ENCODE measurements at regions not wholly inside any gene's neighbourhood (a gene's known extent, or its start where the extent isn't known, plus 50 kb on each side); places are given as distances from the start of the nearest gene placed in this dataset.

DNA sequence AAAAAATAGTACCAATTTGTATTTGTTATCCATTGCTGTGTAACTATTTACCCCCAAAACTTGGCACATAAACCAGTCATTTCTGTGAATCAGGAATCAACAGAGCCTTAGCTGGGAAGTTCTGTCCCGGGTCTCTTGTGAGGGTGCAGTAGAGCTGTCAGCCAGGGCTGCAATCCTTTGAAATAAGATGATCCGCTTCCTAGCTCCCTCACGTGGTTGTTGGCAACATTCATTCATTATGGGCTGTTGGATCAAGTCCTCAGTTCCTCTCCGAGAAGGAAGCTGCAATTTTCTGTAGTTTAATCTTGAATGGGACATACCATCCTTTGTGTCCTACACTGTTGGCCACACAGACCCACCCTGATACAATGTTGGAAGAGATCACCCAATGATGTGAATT, 277.2 kb downstream of the SUCLA2 start:
- Histone ChIP-seq H3K4ac (ENCODE audit: low read depth, low read length) (no peak overlapping the region), H3K14ac (replicated peaks; ENCODE audit: low read depth, low read length) (no peak overlapping the region), H2AK9ac (replicated peaks; ENCODE audit: low read depth, low read length, poor library complexity) (no peak overlapping the region), H3K4me2 (ENCODE audit: low read depth, low read length) (no peak overlapping the region), H4K91ac (ENCODE audit: insufficient read depth, low read depth, low read length) (no peak overlapping the region), H3K27me3 (ENCODE audit: control insufficient read depth, insufficient read depth, low read length) (peaks cover 13% of the 10 kb centered on the region; the same call in 1 of the 2 replicates), H3K18ac (ENCODE audit: low read depth, low read length) (no peak overlapping the region), H2BK20ac (ENCODE audit: low read depth, low read length) (no peak overlapping the region), H3K36me3 (ENCODE audit: control insufficient read depth, insufficient read depth, low read length) (no peaks in the 10 kb centered on the region), H3K56ac (ENCODE audit: extremely low read depth, insufficient read depth, low read length) (no peak overlapping the region), H3K27ac (ENCODE audit: insufficient read depth, low read length) (no peak overlapping the region), H2BK15ac (ENCODE audit: low read depth, low read length) (no peak overlapping the region), H4K20me1 (ENCODE audit: insufficient read depth, low read length) (no peaks in the 10 kb centered on the region), H3K79me1 (ENCODE audit: low read depth in 1 of 2, low read length in 2 of 2) (no peaks in the 10 kb centered on the region), H3K23ac (ENCODE audit: low read depth, low read length) (no peak overlapping the region), H2AK5ac (ENCODE audit: low read depth, low read length) (no peak overlapping the region), H2AFZ (replicated peaks; ENCODE audit: low read length, poor library complexity) (no peak overlapping the region), H3K9me1 (ENCODE audit: insufficient read depth, low read length) (no peaks in the 10 kb centered on the region), H4K5ac (ENCODE audit: low read depth, low read length) (no peak overlapping the region), H2BK120ac (ENCODE audit: low read depth, low read length) (no peak overlapping the region), H4K8ac (ENCODE audit: low read depth in 2 of 2, low read length in 2 of 2) (no peak overlapping the region), H3K4me1 (ENCODE audit: control insufficient read depth, insufficient read depth, low read length) (no peaks in the 10 kb centered on the region), H3K9me3 (ENCODE audit: control insufficient read depth, insufficient read depth, low read length) (no peaks in the 10 kb centered on the region), H3K9ac (ENCODE audit: low read depth, low read length) (no peak overlapping the region), H3K4me3 (ENCODE audit: insufficient read depth, low read depth, low read length) (no peak overlapping the region), H2BK5ac (ENCODE audit: low read depth, low read length, poor library complexity, severe bottlenecking) (no peak overlapping the region)
- ChIA-PET POLR2A (ENCODE audit: unreplicated experiment) (no interaction called here), CTCF (no interaction called here)
- no CpG with 5 or more reads among the region's 4 CpGs for WGBS, 2 experiments (ENCODE audit: extremely low coverage in 2 of 2, insufficient read length in 1 of 2)
- no TSS peak for BruUV-seq (replicated peaks)
- intact Hi-C loops (cut with micrococcal nuclease) (no loop called here), in situ Hi-C loops (cut with MboI; ENCODE audit: low sequenced_read_pairs) (no loop called here), dilution Hi-C loops (cut with HindIII; ENCODE audit: low sequenced_read_pairs, unreplicated experiment) (no loop called here)
- TF ChIP-seq, protein P1, sequence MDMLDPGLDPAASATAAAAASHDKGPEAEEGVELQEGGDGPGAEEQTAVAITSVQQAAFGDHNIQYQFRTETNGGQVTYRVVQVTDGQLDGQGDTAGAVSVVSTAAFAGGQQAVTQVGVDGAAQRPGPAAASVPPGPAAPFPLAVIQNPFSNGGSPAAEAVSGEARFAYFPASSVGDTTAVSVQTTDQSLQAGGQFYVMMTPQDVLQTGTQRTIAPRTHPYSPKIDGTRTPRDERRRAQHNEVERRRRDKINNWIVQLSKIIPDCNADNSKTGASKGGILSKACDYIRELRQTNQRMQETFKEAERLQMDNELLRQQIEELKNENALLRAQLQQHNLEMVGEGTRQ (IDR thresholded peaks at IDR 0.05; ENCODE audit: low read depth, low read length) = no peak
- TF ChIP-seq CHD1 (IDR thresholded peaks at IDR 0.05; ENCODE audit: low read depth, low read length) = no peak
- TF ChIP-seq SMC3 (IDR thresholded peaks at IDR 0.05; ENCODE audit: low read depth, low read length) = no peak
- TF ChIP-seq NFE2L2 (IDR thresholded peaks at IDR 0.05; ENCODE audit: low read depth, low read length) = no peak
- TF ChIP-seq, protein P2, sequence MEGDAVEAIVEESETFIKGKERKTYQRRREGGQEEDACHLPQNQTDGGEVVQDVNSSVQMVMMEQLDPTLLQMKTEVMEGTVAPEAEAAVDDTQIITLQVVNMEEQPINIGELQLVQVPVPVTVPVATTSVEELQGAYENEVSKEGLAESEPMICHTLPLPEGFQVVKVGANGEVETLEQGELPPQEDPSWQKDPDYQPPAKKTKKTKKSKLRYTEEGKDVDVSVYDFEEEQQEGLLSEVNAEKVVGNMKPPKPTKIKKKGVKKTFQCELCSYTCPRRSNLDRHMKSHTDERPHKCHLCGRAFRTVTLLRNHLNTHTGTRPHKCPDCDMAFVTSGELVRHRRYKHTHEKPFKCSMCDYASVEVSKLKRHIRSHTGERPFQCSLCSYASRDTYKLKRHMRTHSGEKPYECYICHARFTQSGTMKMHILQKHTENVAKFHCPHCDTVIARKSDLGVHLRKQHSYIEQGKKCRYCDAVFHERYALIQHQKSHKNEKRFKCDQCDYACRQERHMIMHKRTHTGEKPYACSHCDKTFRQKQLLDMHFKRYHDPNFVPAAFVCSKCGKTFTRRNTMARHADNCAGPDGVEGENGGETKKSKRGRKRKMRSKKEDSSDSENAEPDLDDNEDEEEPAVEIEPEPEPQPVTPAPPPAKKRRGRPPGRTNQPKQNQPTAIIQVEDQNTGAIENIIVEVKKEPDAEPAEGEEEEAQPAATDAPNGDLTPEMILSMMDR (conservative IDR thresholded peaks at IDR 0.05; ENCODE audit: low read depth, low read length) = no peak
- no peak for TF ChIP-seq CEBPB (IDR thresholded peaks at IDR 0.05; ENCODE audit: low read depth, low read length)
- no peak for TF ChIP-seq RFX5 (IDR thresholded peaks at IDR 0.05; ENCODE audit: low read depth, low read length)
- no peak for TF ChIP-seq POLR2A (IDR thresholded peaks at IDR 0.05; ENCODE audit: low read depth, low read length)
- TF ChIP-seq MAFK (IDR thresholded peaks at IDR 0.05; ENCODE audit: low read depth, low read length) = no peak
- TF ChIP-seq MXI1 (IDR thresholded peaks at IDR 0.05; ENCODE audit: borderline replicate concordance, low read depth, low read length) = no peak
- ATAC-seq (ENCODE audit: low read depth) = no peak
- no peak for DNase-seq
